Endodermal cell (in vitro differentiated cells): ENCODE measurements at regions not wholly inside any gene's neighbourhood (a gene's known extent, or its start where the extent isn't known, plus 50 kb on each side); places are given as distances from the start of the nearest gene placed in this dataset.

Experiments
- DNase-seq: peaks from one replicate; pipeline ENCODE4 v3.0.0-alpha.2; 2017
- H3K27ac ChIP-seq: 2 replicates; pipeline ENCODE4 v1.5.1; 2013; ENCODE audit warnings: mild to moderate bottlenecking, low read depth, low read length, moderate library complexity
- H3K27me3 ChIP-seq: 2 replicates; pipeline ENCODE4 v1.6.1; 2013; ENCODE audit warnings: mild to moderate bottlenecking, low read length, moderate library complexity; ENCODE audit not compliant: insufficient read depth, control insufficient read depth, poor library complexity, severe bottlenecking
- H3K36me3 ChIP-seq: 2 replicates; pipeline ENCODE4 v1.7.0; 2013; ENCODE audit warnings: mild to moderate bottlenecking, low read length, moderate library complexity; ENCODE audit not compliant: control insufficient read depth, insufficient read depth
- H3K4me1 ChIP-seq: one replicate; pipeline ENCODE4 v1.7.0; 2013; ENCODE audit warnings: low read length; ENCODE audit not compliant: control insufficient read depth, insufficient read depth
- H3K4me3 ChIP-seq: 2 replicates; pipeline ENCODE4 v1.5.1; 2013; ENCODE audit warnings: mild to moderate bottlenecking, low read length, moderate library complexity
- H3K9ac ChIP-seq: 2 replicates; pipeline ENCODE4 v1.6.1; 2013; ENCODE audit warnings: mild to moderate bottlenecking, low read length, moderate library complexity; ENCODE audit not compliant: poor library complexity, severe bottlenecking; ENCODE audit errors: extremely low read depth
- H3K9me3 ChIP-seq: 2 replicates; pipeline ENCODE4 v1.6.1; 2013; ENCODE audit warnings: mild to moderate bottlenecking, low read length, moderate library complexity; ENCODE audit not compliant: control insufficient read depth
- H3K27ac Mint-ChIP-seq: 2 replicates; pipeline ENCODE4 v1.8.0; 2020; ENCODE audit warnings: mixed read lengths
- H3K27me3 Mint-ChIP-seq: 2 replicates; pipeline ENCODE4 v1.8.0; 2021; ENCODE audit warnings: mild to moderate bottlenecking, mixed read lengths; ENCODE audit not compliant: insufficient read depth
- H3K36me3 Mint-ChIP-seq: 2 replicates; pipeline ENCODE4 v1.8.0; 2020; ENCODE audit warnings: low read depth, mixed read lengths
- H3K4me1 Mint-ChIP-seq: 2 replicates; pipeline ENCODE4 v1.8.0; 2020; ENCODE audit warnings: mixed read lengths
- H3K4me3 Mint-ChIP-seq: 2 replicates; pipeline ENCODE4 v1.8.0; 2020; ENCODE audit warnings: mild to moderate bottlenecking, moderate library complexity, mixed read lengths
- H3K9me3 Mint-ChIP-seq: 2 replicates; pipeline ENCODE4 v1.8.0; 2020; ENCODE audit warnings: mild to moderate bottlenecking, mixed read lengths
- CTCF ChIP-seq: fragments of 200-600 bp; sonication (generic); conservative IDR thresholded peaks from 2 replicates; pipeline ENCODE4 v1.5.0; 2021; ENCODE audit warnings: antibody characterized with exemption, mild to moderate bottlenecking
- WGBS, 2 experiments: methylation state at CpG; one replicate each; pipeline versions ENCODE4 v1.1.5 to v1.1.7; 2013; ENCODE audit warnings: missing lambda C conversion rate in 2 of 2, mixed read lengths in 1 of 2; ENCODE audit not compliant: insufficient coverage in 1 of 2, insufficient read length in 1 of 2; 5-methylcytosine and 5-hydroxymethylcytosine counted together

DNA sequence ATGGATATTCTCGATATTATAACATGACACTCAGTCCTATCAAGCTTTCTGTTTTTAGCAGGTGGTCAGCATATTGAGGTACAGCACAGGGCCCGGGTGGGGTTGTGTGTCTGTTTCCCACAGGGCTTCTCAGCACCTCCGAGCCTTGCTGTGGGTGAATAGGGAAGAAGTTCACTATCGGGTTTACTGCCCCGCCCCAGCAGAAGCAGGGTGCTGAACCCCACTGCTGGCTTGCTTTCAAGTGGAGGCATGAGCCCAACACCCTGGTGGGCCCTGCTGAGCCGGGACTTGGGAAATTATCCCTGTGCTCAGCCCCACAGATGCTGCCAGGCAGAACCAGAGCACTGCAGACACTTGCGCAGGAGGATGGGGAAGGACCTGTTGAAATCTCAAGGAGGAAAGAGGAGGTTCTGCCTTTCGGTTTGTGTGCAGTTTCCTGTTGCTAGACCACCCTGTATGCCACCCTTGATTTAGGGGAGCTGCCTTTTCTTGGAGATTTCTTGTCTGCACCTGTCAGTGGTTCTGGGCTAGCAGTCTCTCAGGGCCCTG lies 270.3 kb upstream of the SALL3 start:
- Mint-ChIP-seq H3K36me3 (no peaks in the 10 kb centered on the region), H3K9me3 (peaks cover 11% of the 10 kb centered on the region), H3K27me3 (no peaks in the 10 kb centered on the region), H3K27ac (no peak overlapping the region), H3K4me1 (no peaks in the 10 kb centered on the region), H3K4me3 (no peak overlapping the region)
- no peaks in the 10 kb centered on the region for H3K27me3 ChIP-seq
- H3K36me3 ChIP-seq, result no peaks in the 10 kb centered on the region
- no peak overlapping the region for H3K4me3 ChIP-seq
- TF ChIP-seq CTCF, result no peak
- H3K9me3 ChIP-seq, result no peaks in the 10 kb centered on the region
- 90 to 94% methylated on average over 2 to 8 of the region's 8 CpGs for WGBS, 2 experiments
- no peaks in the 10 kb centered on the region for H3K4me1 ChIP-seq
- no peak overlapping the region for H3K9ac ChIP-seq
- no peak overlapping the region for H3K27ac ChIP-seq
- no peak for DNase-seq

DNA sequence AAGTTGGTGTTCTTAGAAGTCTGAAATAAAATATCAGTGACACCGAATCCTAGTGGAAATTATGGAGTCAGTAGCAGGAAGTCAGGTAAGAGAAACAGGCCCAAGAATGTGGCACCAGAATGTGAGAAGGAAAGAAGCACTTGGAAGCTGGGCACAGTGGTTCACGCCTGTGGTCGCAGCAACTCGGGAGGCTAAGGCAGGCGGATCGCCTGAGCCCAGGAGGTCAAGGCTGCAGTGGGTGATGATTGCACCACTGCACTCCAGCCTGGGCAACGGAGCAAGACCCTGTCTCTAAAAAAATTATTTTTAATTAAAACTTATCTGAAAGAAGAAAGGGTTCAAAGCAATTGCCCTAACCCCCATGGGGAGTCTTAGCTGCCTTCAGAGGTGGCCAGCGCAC lies 268.3 kb upstream of the SALL3 start:
- Mint-ChIP-seq H3K27ac (no peak overlapping the region), H3K4me3 (no peak overlapping the region), H3K27me3 (no peaks in the 10 kb centered on the region), H3K4me1 (no peaks in the 10 kb centered on the region), H3K36me3 (no peaks in the 10 kb centered on the region), H3K9me3 (peaks cover 11% of the 10 kb centered on the region)
- H3K4me1 ChIP-seq, result no peaks in the 10 kb centered on the region
- no peak for DNase-seq
- no peaks in the 10 kb centered on the region for H3K36me3 ChIP-seq
- H3K27ac ChIP-seq, result no peak overlapping the region
- H3K27me3 ChIP-seq, result no peaks in the 10 kb centered on the region
- H3K9ac ChIP-seq, result no peak overlapping the region
- no peak overlapping the region for H3K4me3 ChIP-seq
- 80 to 87% methylated on average over 8 of the region's 8 CpGs for WGBS, 2 experiments
- no peak for TF ChIP-seq CTCF
- H3K9me3 ChIP-seq, result no peaks in the 10 kb centered on the region

- no peaks in the 10 kb centered on the region for H3K36me3 Mint-ChIP-seq
- H3K9me3 Mint-ChIP-seq, result peaks cover 11% of the 10 kb centered on the region
- WGBS, 2 experiments, result 85% methylated on average over 4 of the region's 4 CpGs; no CpG with 5 or more reads in 1 of the 2 experiments
Measured at GRCh38 chr18:78711971-78712370, 267.6 kb upstream of the SALL3 start.

More at GRCh38 chr18:78711971-78712370, 267.6 kb upstream of the SALL3 start:
- Mint-ChIP-seq H3K4me3 (no peak overlapping the region), H3K4me1 (no peaks in the 10 kb centered on the region), H3K27ac (no peak overlapping the region), H3K27me3 (no peaks in the 10 kb centered on the region)
- H3K36me3 ChIP-seq, result no peaks in the 10 kb centered on the region
- TF ChIP-seq CTCF, result no peak
- no peaks in the 10 kb centered on the region for H3K4me1 ChIP-seq
- DNase-seq, result no peak
- no peak overlapping the region for H3K9ac ChIP-seq
- no peak overlapping the region for H3K4me3 ChIP-seq
- H3K9me3 ChIP-seq, result no peaks in the 10 kb centered on the region
- no peak overlapping the region for H3K27ac ChIP-seq
- H3K27me3 ChIP-seq, result no peaks in the 10 kb centered on the region
